Tibial nerve (tissue), 3 donors: ENCODE measurements at regions not wholly inside any gene's neighbourhood (a gene's known extent, or its start where the extent isn't known, plus 50 kb on each side); places are given as distances from the start of the nearest gene placed in this dataset.

ENCODE experiments used
- POLR2A ChIP-seq, 2 donors: fragments of 450-650 bp; IDR thresholded peaks; one replicate each; pipeline ENCODE4 v1.6.1; 2017; ENCODE audit warnings: antibody characterized with exemption in 2 of 2, mild to moderate bottlenecking in 2 of 2, moderate library complexity in 2 of 2
- TF ChIP-seq, protein P1 (sequence below), 5 experiments: fragments of 200-600 bp in 3 of 5; fragments of 450-650 bp in 2 of 5; sonication (generic) in 3 of 5; IDR thresholded peaks; one replicate each; pipeline ENCODE4 v1.5.1; 2016 to 2019; ENCODE audit warnings: antibody characterized with exemption in 5 of 5, mild to moderate bottlenecking in 3 of 5, moderate library complexity in 2 of 5

DNA sequence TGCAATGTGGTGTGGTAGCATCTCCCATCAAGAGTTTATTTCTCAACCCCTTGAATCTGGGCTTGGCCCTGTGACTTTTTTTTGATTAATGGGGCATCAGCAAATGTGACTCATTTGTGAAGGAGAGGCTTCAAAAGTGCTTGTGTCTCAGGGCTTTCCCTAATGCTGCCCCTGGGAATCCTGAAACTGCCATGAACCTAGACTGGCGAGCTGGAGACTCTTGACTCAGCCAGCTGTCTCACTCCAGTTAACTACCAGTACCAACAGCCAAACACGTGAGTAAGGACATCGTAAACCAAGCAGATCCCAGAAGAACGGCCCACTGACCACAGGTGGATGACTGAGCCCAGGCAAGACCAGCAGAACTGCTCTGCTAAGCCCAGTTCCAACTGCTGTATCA, 72.8 kb upstream of the ADTRP start:
- TF ChIP-seq POLR2A (IDR thresholded peaks at IDR 0.05): no peak
- TF ChIP-seq, protein P1, sequence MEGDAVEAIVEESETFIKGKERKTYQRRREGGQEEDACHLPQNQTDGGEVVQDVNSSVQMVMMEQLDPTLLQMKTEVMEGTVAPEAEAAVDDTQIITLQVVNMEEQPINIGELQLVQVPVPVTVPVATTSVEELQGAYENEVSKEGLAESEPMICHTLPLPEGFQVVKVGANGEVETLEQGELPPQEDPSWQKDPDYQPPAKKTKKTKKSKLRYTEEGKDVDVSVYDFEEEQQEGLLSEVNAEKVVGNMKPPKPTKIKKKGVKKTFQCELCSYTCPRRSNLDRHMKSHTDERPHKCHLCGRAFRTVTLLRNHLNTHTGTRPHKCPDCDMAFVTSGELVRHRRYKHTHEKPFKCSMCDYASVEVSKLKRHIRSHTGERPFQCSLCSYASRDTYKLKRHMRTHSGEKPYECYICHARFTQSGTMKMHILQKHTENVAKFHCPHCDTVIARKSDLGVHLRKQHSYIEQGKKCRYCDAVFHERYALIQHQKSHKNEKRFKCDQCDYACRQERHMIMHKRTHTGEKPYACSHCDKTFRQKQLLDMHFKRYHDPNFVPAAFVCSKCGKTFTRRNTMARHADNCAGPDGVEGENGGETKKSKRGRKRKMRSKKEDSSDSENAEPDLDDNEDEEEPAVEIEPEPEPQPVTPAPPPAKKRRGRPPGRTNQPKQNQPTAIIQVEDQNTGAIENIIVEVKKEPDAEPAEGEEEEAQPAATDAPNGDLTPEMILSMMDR (IDR thresholded peaks at IDR 0.05): no peak
